ENCODE measurements at regions not wholly inside any gene's neighbourhood (a gene's known extent, or its start where the extent isn't known, plus 50 kb on each side); places are given as distances from the start of the nearest gene placed in this dataset.

DNA sequence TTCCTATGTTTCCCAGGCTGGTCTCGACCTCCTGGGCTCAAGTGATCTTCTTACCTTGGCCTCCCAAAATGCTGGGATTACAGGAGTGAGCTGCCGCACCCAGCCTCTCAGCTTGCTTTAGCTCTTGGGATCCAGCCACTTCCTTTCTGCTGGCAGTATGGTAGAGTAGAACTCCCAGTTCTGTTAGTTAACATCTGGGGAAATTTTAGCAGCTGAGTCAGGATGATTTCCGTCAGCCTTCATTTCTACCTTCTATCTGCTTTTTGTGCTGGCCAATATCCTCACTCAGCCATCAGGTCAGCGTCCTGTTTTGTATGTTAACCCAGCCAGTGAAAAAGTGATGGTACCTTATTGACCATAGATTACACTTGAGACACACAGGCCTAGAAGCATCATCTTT lies 59.3 kb upstream of the GPC4 start:
- no peak overlapping the region for H3K4me3 ChIP-seq
- Mint-ChIP-seq H3K4me1 (peaks cover 7% of the 10 kb centered on the region; the same call in 2 of the 3 replicates), H3K27ac (no peak overlapping the region), H3K27me3 (ENCODE audit: insufficient read depth, low read depth, poor library complexity) (no peaks in the 10 kb centered on the region), H3K9me3 (no peaks in the 10 kb centered on the region), H3K36me3 (ENCODE audit: low read depth) (no peaks in the 10 kb centered on the region), H3K4me3 (no peak overlapping the region)
- H3F3A ChIP-seq (replicated peaks; ENCODE audit: low read depth) = no peaks in the 10 kb centered on the region
- TF ChIP-seq, protein P1, sequence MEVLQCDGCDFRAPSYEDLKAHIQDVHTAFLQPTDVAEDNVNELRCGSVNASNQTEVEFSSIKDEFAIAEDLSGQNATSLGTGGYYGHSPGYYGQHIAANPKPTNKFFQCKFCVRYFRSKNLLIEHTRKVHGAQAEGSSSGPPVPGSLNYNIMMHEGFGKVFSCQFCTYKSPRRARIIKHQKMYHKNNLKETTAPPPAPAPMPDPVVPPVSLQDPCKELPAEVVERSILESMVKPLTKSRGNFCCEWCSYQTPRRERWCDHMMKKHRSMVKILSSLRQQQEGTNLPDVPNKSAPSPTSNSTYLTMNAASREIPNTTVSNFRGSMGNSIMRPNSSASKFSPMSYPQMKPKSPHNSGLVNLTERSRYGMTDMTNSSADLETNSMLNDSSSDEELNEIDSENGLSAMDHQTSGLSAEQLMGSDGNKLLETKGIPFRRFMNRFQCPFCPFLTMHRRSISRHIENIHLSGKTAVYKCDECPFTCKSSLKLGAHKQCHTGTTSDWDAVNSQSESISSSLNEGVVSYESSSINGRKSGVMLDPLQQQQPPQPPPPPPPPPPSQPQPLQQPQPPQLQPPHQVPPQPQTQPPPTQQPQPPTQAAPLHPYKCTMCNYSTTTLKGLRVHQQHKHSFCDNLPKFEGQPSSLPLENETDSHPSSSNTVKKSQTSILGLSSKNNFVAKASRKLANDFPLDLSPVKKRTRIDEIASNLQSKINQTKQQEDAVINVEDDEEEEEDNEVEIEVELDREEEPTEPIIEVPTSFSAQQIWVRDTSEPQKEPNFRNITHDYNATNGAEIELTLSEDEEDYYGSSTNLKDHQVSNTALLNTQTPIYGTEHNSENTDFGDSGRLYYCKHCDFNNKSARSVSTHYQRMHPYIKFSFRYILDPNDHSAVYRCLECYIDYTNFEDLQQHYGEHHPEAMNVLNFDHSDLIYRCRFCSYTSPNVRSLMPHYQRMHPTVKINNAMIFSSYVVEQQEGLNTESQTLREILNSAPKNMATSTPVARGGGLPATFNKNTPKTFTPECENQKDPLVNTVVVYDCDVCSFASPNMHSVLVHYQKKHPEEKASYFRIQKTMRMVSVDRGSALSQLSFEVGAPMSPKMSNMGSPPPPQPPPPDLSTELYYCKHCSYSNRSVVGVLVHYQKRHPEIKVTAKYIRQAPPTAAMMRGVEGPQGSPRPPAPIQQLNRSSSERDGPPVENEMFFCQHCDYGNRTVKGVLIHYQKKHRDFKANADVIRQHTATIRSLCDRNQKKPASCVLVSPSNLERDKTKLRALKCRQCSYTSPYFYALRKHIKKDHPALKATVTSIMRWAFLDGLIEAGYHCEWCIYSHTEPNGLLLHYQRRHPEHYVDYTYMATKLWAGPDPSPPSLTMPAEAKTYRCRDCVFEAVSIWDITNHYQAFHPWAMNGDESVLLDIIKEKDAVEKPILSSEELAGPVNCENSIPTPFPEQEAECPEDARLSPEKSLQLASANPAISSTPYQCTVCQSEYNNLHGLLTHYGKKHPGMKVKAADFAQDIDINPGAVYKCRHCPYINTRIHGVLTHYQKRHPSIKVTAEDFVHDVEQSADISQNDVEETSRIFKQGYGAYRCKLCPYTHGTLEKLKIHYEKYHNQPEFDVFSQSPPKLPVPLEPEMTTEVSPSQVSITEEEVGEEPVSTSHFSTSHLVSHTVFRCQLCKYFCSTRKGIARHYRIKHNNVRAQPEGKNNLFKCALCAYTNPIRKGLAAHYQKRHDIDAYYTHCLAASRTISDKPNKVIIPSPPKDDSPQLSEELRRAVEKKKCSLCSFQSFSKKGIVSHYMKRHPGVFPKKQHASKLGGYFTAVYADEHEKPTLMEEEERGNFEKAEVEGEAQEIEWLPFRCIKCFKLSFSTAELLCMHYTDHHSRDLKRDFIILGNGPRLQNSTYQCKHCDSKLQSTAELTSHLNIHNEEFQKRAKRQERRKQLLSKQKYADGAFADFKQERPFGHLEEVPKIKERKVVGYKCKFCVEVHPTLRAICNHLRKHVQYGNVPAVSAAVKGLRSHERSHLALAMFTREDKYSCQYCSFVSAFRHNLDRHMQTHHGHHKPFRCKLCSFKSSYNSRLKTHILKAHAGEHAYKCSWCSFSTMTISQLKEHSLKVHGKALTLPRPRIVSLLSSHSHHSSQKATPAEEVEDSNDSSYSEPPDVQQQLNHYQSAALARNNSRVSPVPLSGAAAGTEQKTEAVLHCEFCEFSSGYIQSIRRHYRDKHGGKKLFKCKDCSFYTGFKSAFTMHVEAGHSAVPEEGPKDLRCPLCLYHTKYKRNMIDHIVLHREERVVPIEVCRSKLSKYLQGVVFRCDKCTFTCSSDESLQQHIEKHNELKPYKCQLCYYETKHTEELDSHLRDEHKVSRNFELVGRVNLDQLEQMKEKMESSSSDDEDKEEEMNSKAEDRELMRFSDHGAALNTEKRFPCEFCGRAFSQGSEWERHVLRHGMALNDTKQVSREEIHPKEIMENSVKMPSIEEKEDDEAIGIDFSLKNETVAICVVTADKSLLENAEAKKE (CRISPR knock-in tag; IDR thresholded peaks at IDR 0.05) = no peak
- TF ChIP-seq ZNF331 (CRISPR knock-in tag; IDR thresholded peaks at IDR 0.05; ENCODE audit: low read depth) = no peak
- TF ChIP-seq EZH2 (IDR thresholded peaks at IDR 0.05; ENCODE audit: low read depth, unreplicated experiment) = no peak
- no peak for TF ChIP-seq CREB1 (CRISPR knock-in tag; IDR thresholded peaks at IDR 0.05; ENCODE audit: low read depth)
- TF ChIP-seq, protein P2, sequence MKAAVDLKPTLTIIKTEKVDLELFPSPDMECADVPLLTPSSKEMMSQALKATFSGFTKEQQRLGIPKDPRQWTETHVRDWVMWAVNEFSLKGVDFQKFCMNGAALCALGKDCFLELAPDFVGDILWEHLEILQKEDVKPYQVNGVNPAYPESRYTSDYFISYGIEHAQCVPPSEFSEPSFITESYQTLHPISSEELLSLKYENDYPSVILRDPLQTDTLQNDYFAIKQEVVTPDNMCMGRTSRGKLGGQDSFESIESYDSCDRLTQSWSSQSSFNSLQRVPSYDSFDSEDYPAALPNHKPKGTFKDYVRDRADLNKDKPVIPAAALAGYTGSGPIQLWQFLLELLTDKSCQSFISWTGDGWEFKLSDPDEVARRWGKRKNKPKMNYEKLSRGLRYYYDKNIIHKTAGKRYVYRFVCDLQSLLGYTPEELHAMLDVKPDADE (IDR thresholded peaks at IDR 0.05) = no peak
- no peak for TF ChIP-seq EZH2phosphoT487 (IDR thresholded peaks at IDR 0.05; ENCODE audit: unreplicated experiment)
- TF ChIP-seq, protein P3, sequence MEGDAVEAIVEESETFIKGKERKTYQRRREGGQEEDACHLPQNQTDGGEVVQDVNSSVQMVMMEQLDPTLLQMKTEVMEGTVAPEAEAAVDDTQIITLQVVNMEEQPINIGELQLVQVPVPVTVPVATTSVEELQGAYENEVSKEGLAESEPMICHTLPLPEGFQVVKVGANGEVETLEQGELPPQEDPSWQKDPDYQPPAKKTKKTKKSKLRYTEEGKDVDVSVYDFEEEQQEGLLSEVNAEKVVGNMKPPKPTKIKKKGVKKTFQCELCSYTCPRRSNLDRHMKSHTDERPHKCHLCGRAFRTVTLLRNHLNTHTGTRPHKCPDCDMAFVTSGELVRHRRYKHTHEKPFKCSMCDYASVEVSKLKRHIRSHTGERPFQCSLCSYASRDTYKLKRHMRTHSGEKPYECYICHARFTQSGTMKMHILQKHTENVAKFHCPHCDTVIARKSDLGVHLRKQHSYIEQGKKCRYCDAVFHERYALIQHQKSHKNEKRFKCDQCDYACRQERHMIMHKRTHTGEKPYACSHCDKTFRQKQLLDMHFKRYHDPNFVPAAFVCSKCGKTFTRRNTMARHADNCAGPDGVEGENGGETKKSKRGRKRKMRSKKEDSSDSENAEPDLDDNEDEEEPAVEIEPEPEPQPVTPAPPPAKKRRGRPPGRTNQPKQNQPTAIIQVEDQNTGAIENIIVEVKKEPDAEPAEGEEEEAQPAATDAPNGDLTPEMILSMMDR (conservative IDR thresholded peaks at IDR 0.05; ENCODE audit: low read depth in 2 of 2) = no peak
- TF ChIP-seq, protein P4, sequence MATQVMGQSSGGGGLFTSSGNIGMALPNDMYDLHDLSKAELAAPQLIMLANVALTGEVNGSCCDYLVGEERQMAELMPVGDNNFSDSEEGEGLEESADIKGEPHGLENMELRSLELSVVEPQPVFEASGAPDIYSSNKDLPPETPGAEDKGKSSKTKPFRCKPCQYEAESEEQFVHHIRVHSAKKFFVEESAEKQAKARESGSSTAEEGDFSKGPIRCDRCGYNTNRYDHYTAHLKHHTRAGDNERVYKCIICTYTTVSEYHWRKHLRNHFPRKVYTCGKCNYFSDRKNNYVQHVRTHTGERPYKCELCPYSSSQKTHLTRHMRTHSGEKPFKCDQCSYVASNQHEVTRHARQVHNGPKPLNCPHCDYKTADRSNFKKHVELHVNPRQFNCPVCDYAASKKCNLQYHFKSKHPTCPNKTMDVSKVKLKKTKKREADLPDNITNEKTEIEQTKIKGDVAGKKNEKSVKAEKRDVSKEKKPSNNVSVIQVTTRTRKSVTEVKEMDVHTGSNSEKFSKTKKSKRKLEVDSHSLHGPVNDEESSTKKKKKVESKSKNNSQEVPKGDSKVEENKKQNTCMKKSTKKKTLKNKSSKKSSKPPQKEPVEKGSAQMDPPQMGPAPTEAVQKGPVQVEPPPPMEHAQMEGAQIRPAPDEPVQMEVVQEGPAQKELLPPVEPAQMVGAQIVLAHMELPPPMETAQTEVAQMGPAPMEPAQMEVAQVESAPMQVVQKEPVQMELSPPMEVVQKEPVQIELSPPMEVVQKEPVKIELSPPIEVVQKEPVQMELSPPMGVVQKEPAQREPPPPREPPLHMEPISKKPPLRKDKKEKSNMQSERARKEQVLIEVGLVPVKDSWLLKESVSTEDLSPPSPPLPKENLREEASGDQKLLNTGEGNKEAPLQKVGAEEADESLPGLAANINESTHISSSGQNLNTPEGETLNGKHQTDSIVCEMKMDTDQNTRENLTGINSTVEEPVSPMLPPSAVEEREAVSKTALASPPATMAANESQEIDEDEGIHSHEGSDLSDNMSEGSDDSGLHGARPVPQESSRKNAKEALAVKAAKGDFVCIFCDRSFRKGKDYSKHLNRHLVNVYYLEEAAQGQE (IDR thresholded peaks at IDR 0.05; ENCODE audit: unreplicated experiment) = no peak
- TF ChIP-seq NANOG (IDR thresholded peaks at IDR 0.05; ENCODE audit: borderline replicate concordance) = no peak
- no peak for TF ChIP-seq POLR2AphosphoS5 (IDR thresholded peaks at IDR 0.05; ENCODE audit: low read depth)
- no peak for TF ChIP-seq JUNB (IDR thresholded peaks at IDR 0.05; ENCODE audit: unreplicated experiment)
- TF ChIP-seq ZNF114 (CRISPR knock-in tag; IDR thresholded peaks at IDR 0.05) = no peak
- TF ChIP-seq STAT1 (IDR thresholded peaks at IDR 0.05; ENCODE audit: unreplicated experiment) = no peak
- H3K4me1 ChIP-seq (ENCODE audit: insufficient read depth) = no peaks in the 10 kb centered on the region
- H3K79me2 ChIP-seq (replicated peaks; ENCODE audit: insufficient read depth) = no peaks in the 10 kb centered on the region
- H3K27me3 ChIP-seq (ENCODE audit: insufficient read depth) = no peaks in the 10 kb centered on the region
- H3K27ac ChIP-seq (ENCODE audit: low read depth) = no peak overlapping the region
- no peaks in the 10 kb centered on the region for H3K36me3 ChIP-seq (ENCODE audit: insufficient read depth)
- no peaks in the 10 kb centered on the region for H4K20me1 ChIP-seq (replicated peaks; ENCODE audit: insufficient read depth)
- DNase-seq (ENCODE audit: low spot score) = no peak
- no peak overlapping the region for H2AFZ ChIP-seq
- no peak for ATAC-seq
- no peaks in the 10 kb centered on the region for H3K9me2 ChIP-seq (ENCODE audit: insufficient read depth)
- no peak overlapping the region for H3K4me2 ChIP-seq
